ENCODE measurements at regions not wholly inside any gene's neighbourhood (a gene's known extent, or its start where the extent isn't known, plus 50 kb on each side); places are given as distances from the start of the nearest gene placed in this dataset.
A peak's percentile ranks its signal among the peaks of the same experiment; 100 is the strongest.

DNA sequence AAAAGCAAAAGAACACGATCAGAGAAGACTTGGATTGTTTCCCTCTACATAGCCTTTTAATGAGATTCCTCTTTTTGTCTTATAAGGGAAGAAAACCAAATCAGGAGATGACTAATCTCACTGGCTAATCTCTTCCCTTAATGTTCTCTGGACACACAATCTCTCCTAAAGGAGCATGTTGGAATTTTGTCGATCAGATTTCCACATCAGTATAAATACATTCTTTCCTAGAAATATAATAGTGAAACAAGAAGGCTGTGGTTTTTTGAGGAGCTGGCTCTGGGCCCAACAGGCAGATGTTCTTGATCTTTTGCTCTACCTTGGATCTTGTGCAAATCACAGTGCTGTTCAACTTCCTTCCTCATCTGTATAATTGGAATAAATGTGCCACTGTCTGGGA lies 94.0 kb downstream of the GTPBP8 start:
- DNase-seq (ENCODE audit: insufficient read length, low spot score) (no peak), FAIRE-seq (peak; percentile 65)
- TF ChIP-seq POLR2A (IDR thresholded peaks at IDR 0.05; ENCODE audit: low read depth, low read length), result no peak

DNA sequence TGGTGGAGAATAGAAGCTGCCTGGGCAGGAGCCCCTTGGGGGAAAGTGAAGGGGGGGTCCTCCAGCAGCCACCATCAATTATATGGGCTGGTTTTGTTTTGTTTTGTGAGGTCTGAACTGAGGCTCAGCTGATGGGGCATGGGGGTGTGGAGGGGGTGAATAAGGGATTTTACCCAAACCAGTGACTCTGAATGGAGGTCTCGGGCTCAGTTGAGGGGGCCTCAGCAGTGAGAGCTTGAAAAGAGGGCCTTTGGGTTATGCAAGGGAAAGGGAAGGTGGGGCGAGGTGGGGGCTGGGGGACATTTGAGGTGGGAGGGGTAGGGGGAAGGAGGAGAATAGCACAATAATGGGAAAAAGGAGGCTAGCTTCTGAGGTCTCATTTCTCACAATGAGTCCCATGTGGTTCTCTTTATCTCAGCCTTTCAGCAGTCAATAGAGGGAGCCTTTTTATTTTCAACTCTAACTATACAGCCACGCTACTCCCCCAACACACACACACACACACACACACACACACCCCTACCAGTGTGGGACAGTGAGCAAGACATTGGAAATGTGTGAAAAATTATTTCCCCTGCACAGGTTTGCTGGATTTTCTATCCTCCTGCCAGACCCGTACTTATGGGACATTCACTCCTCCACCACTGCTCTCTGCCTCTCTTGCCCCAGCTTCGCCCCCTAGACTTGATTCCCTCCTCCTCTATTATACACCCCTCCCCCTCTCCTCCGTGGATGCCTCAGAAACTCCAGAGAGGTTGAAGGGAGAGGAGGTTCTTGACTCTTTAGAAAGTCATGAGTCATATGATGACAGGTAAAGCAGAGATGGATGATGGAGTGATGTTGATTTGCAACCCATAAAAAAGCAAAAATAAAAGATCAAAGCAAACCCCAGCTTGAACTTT lies 96.0 kb downstream of the GTPBP8 start:
- no peak for FAIRE-seq

DNA sequence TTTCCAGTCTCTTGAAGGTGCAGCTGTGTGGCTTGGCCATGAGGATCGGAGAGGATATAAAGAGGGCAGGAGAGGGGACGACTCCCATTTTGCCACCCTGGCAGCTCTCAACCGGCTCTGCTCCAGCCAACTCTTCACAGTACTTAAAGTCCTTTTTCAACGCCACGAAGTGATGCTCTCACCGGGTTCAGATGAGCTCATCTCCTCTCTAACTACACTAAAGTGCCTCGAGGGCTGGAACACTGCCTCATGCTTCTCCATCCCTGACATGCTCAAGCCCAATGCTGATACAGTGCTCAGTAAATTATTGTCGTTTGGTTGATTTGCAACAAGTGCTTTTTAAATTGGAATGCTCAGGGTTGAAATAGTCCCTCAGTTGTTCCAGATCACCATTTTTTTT lies 97.8 kb downstream of the GTPBP8 start:
- no peak for TF ChIP-seq POLR2A (IDR thresholded peaks at IDR 0.05; ENCODE audit: low read depth, low read length)
- no peak for FAIRE-seq
- DNase-seq (ENCODE audit: insufficient read length, low spot score), result no peak

More for the DNA sequence above, 96.0 kb downstream of the GTPBP8 start:
- DNase-seq (ENCODE audit: insufficient read length, low spot score), result no peak
- no peak for TF ChIP-seq POLR2A (IDR thresholded peaks at IDR 0.05; ENCODE audit: low read depth, low read length)

DNA sequence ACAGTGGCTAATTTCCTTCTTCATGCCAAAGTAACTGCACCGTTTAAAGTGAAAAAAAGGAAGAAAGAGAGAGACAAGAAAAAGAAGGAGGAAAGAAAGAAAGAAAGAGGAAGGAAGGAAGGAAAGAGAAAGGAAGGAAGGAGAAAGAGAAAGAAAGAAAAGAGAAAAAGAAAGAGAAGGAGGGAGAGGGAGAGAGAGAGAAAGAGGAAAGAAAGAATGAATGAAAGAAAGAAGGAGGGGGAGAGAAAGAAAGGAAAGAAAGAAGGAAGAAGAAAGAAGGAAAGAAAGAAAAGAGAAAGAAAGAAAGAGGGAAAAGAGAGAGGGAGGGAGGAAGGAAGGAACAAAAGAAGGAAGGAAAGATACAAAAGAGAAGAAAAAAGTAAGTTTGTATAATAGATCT lies 100.6 kb downstream of the GTPBP8 start:
- DNase-seq (ENCODE audit: insufficient read length, low spot score), result no peak
- TF ChIP-seq POLR2A (IDR thresholded peaks at IDR 0.05; ENCODE audit: low read depth, low read length), result no peak
- FAIRE-seq, result no peak

DNA sequence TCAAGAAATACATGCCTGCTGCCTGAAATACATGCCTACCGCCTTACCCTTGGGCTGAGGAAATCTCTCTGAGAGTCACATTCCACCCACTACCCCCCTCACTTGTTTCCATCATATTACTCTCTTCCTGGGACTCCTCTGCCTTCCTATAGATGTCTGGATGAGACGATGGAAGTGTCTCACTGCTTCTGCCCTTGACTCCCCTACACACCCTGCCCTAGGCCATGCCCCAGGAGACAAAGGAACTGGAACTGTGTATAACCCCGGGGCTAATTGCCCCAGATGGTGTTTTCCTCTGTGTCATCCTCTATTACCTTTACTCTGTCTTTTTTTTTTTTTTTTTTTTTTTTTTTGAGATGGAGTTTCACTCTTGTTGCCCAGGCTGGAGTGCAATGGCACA lies 102.0 kb downstream of the GTPBP8 start:
- no peak for TF ChIP-seq POLR2A (IDR thresholded peaks at IDR 0.05; ENCODE audit: low read depth, low read length)
- DNase-seq (ENCODE audit: insufficient read length, low spot score) (no peak), FAIRE-seq (no peak)

DNA sequence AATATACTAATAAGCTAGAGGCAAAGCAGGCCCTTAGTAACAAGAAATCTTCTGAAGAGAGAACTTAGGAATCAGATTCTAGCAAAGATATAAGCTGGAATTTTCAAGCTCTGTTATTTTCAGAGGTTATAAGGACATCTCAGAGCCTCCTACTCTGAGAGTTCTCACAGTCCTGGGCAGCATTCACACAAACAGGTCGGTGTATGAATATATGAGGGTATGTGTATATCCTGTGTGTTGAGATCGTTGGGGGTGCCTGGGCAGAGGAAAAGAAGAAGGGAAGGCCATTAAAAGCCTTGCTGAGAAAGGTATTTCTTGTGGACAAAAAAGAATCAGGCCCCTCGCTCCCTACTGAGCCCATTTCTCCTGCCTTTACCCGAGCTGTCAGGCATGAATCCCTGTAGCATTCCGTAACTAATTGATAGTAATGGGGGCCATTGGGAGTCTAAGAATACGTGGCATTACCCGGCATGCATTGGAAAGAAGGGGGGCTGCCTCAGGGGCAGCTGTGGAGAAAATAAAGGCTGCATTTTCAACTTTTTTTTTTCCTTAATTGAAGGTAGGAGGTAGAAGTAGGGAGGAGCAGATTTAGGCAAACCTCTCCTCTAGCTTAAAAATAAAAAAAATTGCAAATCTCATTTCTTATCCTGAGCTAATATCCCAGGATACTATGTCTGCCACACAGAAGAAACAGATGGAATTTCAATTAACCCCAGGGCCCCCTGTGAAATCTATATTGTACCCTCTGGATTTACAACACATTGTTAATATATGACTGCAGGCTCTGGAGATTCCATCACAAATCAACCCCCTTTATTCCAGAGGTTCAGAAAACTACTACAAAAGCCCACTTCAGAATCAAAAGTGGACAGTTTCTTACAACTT lies 103.8 kb downstream of the GTPBP8 start:
- no peak for FAIRE-seq
- no peak for TF ChIP-seq POLR2A (IDR thresholded peaks at IDR 0.05; ENCODE audit: low read depth, low read length)
- DNase-seq (ENCODE audit: insufficient read length, low spot score), result no peak

DNA sequence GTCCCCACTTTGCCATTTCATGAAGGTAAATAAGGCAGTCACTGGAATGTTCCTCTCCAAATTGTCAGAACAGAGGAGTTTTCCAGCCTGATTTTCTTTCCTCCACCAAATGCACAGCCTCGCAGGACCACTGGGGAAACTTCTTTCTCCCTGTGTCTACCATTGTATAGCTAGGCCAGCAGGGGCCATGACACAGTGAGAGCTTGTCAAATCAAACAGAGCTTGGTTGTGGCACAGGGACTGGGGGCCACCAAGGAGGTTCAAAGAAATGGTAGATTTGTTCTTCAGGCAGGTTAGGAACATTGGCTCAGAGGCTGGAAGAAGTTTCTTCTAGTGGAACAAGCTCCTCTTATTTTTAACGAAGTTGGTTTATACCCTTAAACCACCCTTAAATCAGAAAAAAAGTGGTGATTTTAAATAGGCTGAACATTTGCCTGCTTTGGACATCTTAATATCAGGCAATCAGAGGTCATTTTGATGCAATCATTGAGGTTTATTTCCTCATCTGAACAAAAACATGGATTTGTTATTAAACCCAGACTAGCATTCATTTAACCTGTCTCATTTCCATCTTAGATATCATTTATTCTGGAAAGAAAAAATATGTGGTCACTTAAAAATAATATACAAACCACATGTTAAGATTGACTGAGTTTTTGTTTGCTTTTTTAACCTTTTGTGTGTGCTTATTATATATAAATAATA lies 105.6 kb downstream of the GTPBP8 start:
- TF ChIP-seq POLR2A (IDR thresholded peaks at IDR 0.05; ENCODE audit: low read depth, low read length), result no peak
- FAIRE-seq (no peak), DNase-seq (ENCODE audit: insufficient read length, low spot score) (no peak)

DNA sequence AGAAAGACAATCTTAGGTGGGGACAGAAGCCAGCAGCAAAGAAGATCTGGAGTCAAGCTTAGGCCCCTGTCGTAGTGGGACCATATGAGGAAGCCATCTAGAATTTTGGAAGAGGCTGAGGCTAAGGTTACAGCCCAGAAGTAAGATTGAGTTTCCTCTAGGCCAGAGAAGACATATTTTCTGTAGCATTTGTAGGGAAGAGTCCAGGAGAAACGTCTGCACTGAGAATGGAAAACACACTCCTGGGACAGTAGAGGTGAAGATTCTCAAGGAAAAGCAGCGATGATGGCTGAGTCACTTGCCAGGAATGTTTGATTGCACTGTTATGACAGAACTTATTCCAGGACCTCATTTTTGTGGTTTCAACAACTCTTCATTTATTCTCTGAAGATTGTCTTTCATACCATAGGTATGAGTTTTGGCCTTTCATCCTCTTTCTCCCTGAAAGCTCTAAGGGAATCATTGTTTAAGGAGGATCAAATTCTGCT lies 107.2 kb downstream of the GTPBP8 start:
- DNase-seq (ENCODE audit: insufficient read length, low spot score) (peak; percentile 24), FAIRE-seq (peak; percentile 95)
- TF ChIP-seq POLR2A (IDR thresholded peaks at IDR 0.05; ENCODE audit: low read depth, low read length), result no peak

DNA sequence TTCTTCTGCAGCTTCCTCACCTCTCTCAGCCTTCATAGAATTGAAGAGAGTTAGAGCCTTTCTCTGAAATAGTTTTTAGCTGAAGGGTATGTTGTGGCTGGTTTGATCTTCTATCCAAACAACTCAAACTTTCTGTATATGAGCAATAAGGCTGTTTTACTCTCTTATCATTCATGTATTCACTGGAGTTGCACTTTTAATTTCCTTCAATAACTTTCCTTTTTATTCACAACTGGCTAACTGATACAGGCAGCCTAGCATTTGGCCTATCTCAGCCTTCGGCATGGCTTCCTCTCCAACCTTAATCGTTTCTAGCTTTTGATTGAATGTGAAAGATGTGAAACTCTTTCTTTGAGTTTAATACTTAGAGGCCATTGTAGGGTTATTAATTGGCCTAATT lies 109.3 kb downstream of the GTPBP8 start:
- FAIRE-seq, result no peak
- TF ChIP-seq POLR2A (IDR thresholded peaks at IDR 0.05; ENCODE audit: low read depth, low read length), result no peak
- no peak for DNase-seq (ENCODE audit: insufficient read length, low spot score)

DNA sequence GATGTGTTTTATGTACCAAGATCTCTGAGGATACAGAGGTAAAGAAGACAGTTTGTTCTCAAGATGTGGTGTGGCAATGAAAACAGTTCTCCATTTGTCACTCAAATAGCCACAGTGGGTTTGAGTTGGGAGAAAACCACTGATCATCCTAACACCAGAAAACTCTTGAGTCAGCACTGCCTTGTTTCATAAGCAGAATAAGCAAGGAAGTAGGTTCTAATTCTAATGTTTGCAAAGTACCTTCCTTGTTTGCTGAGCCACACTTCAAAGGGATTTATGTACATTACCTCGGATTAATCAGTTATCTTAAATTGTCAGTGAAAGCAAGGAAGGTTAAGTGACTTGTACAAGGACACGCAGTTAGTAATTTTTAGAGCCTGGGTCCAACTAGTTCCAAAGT lies 107.8 kb upstream of the BOC start:
- FAIRE-seq, result no peak
- DNase-seq (ENCODE audit: insufficient read length, low spot score), result no peak
- TF ChIP-seq POLR2A (IDR thresholded peaks at IDR 0.05; ENCODE audit: low read depth, low read length), result no peak

DNA sequence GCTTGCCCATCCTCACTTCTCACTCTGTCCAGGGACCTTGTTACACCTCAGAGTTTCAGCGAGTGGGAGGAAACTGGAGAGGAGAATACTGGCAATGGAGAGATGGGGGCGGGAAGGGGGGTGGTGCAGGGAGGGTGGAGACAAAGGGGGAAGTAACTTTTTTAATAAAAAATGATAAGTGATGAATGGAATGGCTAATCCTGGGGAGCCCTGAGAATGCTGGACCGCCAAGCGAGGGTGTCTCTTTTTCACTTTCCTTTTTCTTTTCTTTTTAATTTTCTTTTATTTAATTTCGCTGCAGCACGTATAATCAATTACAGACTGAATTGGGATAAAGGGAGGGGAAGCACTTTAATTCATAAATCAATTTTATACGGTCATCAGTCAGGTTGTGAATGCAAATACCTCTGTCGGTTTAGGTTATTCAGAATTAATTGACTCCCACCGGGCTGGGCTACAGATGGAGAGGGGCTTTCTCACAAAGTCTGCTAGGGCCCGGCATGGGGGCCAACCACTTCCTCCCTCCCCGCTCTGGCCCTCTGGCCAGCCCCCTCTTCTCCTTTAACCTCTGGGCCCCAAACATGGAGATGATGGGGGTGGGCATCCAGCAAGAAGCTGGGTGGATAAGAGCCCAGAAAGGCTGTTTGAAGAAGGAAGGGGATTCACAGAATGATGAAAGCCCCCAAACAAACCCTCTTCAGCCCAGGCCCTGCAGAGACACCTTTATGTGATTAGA lies 106.8 kb upstream of the BOC start:
- TF ChIP-seq POLR2A (IDR thresholded peaks at IDR 0.05; ENCODE audit: low read depth, low read length), result no peak
- no peak for DNase-seq (ENCODE audit: insufficient read length, low spot score)
- no peak for FAIRE-seq

DNA sequence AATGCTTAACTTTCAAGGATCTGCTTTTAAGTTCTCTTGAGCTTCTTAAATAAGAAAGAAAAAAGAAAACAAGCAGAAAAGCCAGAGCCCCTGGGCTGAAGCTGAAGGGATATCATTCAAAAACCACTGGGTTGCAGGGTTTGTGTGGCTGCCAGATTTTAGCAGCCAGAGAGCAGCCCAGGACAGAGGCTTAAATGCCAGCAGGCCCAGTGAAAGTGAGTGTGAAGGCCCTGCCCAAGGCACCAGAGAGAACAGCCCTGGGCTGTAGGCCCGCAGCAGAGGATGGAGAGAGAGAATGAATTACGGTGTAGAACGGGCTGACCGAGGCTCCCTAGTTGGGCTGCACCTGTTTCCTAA lies 106.3 kb upstream of the BOC start:
- DNase-seq (ENCODE audit: insufficient read length, low spot score), result no peak
- FAIRE-seq, result no peak
- TF ChIP-seq POLR2A (IDR thresholded peaks at IDR 0.05; ENCODE audit: low read depth, low read length), result no peak

DNA sequence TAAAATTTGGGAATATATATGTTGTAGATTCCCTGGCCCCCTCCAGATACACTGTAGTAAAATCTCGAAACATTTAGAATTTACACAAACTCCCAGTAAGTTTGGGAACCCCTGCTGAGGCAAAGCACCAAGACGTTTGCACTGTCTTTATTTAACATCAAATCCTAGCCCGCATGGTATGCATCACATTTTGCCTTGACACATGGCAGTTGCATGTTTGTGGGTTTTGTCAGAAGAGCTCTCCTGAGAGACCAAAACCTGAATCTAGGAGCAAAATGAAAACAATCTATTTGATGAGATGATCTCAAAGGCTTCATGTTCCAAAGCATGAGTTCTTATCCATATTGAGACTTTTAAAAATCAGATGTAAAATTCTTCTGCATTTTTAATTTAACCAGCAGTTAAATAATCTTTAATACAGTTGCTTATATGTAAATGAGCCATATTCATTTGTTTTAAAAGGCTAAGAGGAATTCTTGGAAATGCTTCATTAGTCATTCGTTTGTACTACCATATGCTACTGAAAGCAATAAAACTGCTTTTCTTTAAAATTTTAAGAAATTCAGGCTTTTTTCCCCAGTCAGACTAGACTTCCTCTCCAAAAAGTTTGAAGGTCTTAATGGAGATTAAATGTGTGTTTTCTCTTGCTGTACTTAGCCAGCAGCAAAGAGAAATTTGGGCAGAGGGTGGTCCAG lies 105.2 kb upstream of the BOC start:
- DNase-seq (ENCODE audit: insufficient read length, low spot score) (no peak), FAIRE-seq (no peak)
- TF ChIP-seq POLR2A (IDR thresholded peaks at IDR 0.05; ENCODE audit: low read depth, low read length), result no peak
